GM12864 (cell line): ENCODE measurements at regions not wholly inside any gene's neighbourhood (a gene's known extent, or its start where the extent isn't known, plus 50 kb on each side); places are given as distances from the start of the nearest gene placed in this dataset.
"Not testable (repeated sequence)": the region's sequence is repeated elsewhere in the genome, so short reads cannot be mapped to it uniquely, and the experiment has no call there.

Source experiments
- DNase-seq: peaks from one replicate; pipeline ENCODE4 v3.0.0-alpha.2; 2011; ENCODE audit warnings: low read depth
- H3K4me3 ChIP-seq: 2 replicates; pipeline ENCODE4 v1.5.1; 2011; ENCODE audit warnings: mild to moderate bottlenecking, low read depth, low read length, control low read depth
- TF ChIP-seq, protein P1 (sequence below): IDR thresholded peaks from 2 replicates; pipeline ENCODE4 v1.5.1; 2011; ENCODE audit warnings: low read depth, mild to moderate bottlenecking, moderate library complexity, low read length, control low read depth, inconsistent platforms; ENCODE audit errors: missing control alignments

GRCh38 chr2:17460371-17461086 is 57.7 kb downstream of the RAD51AP2 start:
- TF ChIP-seq, protein P1, sequence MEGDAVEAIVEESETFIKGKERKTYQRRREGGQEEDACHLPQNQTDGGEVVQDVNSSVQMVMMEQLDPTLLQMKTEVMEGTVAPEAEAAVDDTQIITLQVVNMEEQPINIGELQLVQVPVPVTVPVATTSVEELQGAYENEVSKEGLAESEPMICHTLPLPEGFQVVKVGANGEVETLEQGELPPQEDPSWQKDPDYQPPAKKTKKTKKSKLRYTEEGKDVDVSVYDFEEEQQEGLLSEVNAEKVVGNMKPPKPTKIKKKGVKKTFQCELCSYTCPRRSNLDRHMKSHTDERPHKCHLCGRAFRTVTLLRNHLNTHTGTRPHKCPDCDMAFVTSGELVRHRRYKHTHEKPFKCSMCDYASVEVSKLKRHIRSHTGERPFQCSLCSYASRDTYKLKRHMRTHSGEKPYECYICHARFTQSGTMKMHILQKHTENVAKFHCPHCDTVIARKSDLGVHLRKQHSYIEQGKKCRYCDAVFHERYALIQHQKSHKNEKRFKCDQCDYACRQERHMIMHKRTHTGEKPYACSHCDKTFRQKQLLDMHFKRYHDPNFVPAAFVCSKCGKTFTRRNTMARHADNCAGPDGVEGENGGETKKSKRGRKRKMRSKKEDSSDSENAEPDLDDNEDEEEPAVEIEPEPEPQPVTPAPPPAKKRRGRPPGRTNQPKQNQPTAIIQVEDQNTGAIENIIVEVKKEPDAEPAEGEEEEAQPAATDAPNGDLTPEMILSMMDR: no peak
- no peak for DNase-seq
- H3K4me3 ChIP-seq: no peak overlapping the region

DNA sequence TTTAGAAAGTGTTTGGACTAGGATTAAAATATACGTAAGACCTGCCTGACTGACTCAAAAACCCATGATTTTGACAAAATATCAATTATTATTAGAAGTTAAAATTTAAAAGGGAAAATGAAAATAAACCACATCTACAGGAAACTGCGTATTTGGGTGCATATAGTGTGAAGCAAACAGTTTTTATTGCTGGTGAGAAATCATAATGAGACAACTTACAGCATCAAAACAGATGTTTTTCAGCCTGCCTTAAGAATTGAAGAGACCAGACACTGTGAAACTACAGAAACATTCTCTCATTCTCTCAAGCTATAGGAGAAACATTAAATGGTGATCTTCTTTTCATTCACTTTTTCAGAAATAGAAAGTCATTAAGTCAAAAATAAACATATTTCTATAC is 62.9 kb downstream of the RAD51AP2 start:
- TF ChIP-seq, protein P1: no peak
- DNase-seq: no peak
- no peak overlapping the region for H3K4me3 ChIP-seq

- not testable (repeated sequence) for DNase-seq, H3K4me3 ChIP-seq
Measured at GRCh38 chr2:17446191-17446590, 72.0 kb downstream of the RAD51AP2 start.

DNA sequence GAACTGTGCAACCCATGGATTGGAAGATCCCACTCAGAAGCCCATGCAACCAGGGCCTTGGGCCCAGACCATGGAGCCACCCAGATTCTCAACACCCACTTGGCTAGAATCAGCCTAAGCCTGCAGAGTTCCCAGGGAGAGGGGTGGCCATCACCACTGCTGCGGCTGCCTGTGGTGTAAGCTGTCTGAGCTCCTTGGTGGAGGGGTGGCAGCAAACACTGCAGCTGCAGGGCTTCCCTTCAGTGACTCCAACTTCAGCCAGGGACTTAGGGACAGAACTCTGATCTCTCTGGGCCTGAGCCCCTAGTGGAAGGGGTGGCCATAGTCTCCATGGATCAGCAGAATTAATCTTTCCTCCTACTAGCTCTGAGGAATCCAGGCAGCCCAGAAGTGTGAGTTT is 72.5 kb downstream of the RAD51AP2 start:
- DNase-seq: no peak
- TF ChIP-seq, protein P1: no peak
- no peak overlapping the region for H3K4me3 ChIP-seq

DNA sequence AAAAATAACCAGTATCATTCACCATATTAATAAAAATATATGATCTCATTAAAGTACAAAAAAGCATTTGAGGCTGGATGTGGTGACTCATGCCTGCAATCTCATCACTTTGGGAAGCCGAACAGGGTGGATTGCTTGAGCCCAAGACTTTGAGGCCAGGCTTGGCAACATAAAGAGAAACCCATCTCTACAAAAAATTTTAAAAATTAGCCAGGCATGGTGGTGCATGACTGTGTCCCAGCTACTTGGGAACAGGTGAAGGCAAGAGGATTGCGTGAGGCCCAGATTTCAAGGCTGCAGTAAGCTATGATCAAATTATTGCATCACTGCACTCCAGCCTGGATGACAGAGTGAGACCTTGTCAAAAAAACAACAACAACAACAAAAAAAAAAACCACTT is 75.9 kb downstream of the RAD51AP2 start:
- H3K4me3 ChIP-seq: no peak overlapping the region
- DNase-seq: no peak
- TF ChIP-seq, protein P1: no peak

- DNase-seq: no peak
- TF ChIP-seq, protein P1: no peak
- H3K4me3 ChIP-seq: no peak overlapping the region
Measured at GRCh38 chr2:17441790-17442189, 76.5 kb downstream of the RAD51AP2 start.

DNA sequence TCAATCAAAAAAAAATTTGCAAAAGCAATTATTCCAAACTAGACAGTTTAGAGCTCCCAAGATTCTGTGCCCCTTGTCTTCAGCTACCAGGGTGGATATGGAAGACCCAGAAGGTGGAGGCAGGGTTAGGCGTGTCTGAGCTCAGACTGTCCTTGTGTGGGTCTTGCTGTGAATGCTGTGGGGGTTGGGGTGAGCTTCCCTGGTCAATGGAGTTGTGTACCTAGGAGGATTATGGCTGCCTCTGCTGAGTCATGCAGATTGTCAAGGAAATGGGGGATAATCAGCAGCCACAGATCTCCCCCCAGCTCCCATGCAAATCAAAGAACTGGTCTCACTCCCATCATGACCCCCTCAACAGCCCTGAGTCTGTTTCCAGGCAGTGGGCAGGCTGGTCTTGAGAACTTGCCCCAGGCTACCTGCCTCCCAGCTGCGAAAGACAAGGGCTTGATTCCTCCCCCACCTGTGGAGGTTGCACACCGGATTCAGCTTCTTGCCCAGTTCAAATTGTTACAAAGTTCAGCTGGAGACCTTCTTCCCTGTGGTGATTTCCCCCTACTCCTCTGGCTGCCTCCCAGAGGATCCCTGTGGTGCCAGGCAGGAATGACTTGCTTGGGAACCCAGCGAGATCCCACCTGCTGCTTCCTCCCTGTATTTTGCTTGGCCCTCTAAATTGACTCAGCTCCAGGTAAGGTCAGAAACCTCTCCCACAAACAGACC is 77.0 kb downstream of the RAD51AP2 start:
- TF ChIP-seq, protein P1: no peak
- no peak overlapping the region for H3K4me3 ChIP-seq
- DNase-seq: no peak
